ENCODE measurements at regions not wholly inside any gene's neighbourhood (a gene's known extent, or its start where the extent isn't known, plus 50 kb on each side); places are given as distances from the start of the nearest gene placed in this dataset.

DNA sequence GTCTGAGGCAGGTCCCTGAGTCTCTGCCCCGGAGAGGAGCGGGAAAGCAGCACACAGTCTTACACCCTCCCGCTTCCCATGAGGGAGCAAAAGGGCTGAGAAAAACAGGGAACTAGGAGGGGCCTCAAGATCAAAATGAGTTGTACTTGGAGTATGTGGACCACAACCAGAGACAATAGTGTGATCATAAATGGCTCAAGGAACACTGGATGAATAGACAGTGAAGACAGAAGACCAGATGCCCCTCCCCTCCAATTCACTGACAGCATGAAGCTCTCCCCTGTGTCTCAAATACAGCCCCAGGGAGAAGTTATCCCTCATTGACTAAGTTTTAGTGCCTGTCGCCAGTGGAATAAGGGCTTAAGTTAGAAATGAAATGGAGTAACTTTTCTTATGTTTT, 191.0 kb downstream of the TFAP2A start:
- intact Hi-C loops (cut with micrococcal nuclease), result no loop called here
- ChIA-PET CTCF (no interaction called here), POLR2A (no interaction called here), RAD21 (ENCODE audit: low non-redundant PET in 1 of 2, low total read pairs in 2 of 2, uncharacterized antibody in 2 of 2, unreplicated experiment in 2 of 2) (no interaction called here)
- Histone ChIP-seq H3K9me2 (ENCODE audit: insufficient read depth) (no peaks in the 10 kb centered on the region), H2AFZ (ENCODE audit: low read depth, low read length, poor library complexity, severe bottlenecking) (no peak overlapping the region), H3K27ac (ENCODE audit: low read depth, low read length) (no peak overlapping the region), H4K20me1 (ENCODE audit: insufficient read depth) (no peaks in the 10 kb centered on the region), H3K9ac (ENCODE audit: low read length) (no peak overlapping the region), H3K79me2 (ENCODE audit: insufficient read depth, low read length) (no peaks in the 10 kb centered on the region), H3K9me3 (ENCODE audit: control insufficient read depth in 1 of 2, insufficient read depth in 1 of 2, low read depth in 1 of 2, low read length in 2 of 2) (no peaks in the 10 kb centered on the region), H3K27me3 (ENCODE audit: insufficient read depth, low read length) (no peaks in the 10 kb centered on the region), H3K4me3 (replicated peaks in 1 of 2; ENCODE audit: low read depth in 1 of 2, low read length in 2 of 2) (no peak overlapping the region), H3K36me3 (ENCODE audit: control insufficient read depth in 1 of 2, insufficient read depth in 2 of 2, low read length in 2 of 2) (no peaks in the 10 kb centered on the region), H3K4me1 (ENCODE audit: control insufficient read depth in 1 of 2, insufficient read depth in 2 of 2, low read length in 2 of 2) (no peaks in the 10 kb centered on the region), H3K4me2 (ENCODE audit: low read length) (no peak overlapping the region)
- no TSS peak for BruUV-seq (replicated peaks)
- no peak for TF ChIP-seq SIN3A (IDR thresholded peaks at IDR 0.05; ENCODE audit: low read depth)
- TF ChIP-seq, protein P1, sequence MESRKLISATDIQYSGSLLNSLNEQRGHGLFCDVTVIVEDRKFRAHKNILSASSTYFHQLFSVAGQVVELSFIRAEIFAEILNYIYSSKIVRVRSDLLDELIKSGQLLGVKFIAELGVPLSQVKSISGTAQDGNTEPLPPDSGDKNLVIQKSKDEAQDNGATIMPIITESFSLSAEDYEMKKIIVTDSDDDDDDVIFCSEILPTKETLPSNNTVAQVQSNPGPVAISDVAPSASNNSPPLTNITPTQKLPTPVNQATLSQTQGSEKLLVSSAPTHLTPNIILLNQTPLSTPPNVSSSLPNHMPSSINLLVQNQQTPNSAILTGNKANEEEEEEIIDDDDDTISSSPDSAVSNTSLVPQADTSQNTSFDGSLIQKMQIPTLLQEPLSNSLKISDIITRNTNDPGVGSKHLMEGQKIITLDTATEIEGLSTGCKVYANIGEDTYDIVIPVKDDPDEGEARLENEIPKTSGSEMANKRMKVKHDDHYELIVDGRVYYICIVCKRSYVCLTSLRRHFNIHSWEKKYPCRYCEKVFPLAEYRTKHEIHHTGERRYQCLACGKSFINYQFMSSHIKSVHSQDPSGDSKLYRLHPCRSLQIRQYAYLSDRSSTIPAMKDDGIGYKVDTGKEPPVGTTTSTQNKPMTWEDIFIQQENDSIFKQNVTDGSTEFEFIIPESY (IDR thresholded peaks at IDR 0.05; ENCODE audit: extremely low read depth, insufficient replicate concordance, low read length), result no peak
- no peak for TF ChIP-seq CBX3 (IDR thresholded peaks at IDR 0.05; ENCODE audit: low read depth)
- TF ChIP-seq CTCF (IDR thresholded peaks at IDR 0.05 in 2 of 3, conservative IDR thresholded peaks at IDR 0.05 in 1 of 3; ENCODE audit: borderline replicate concordance in 1 of 3, insufficient read depth in 1 of 3, low read depth in 2 of 3, low read length in 2 of 3), result no peak
- no peak for TF ChIP-seq EGR1 (IDR thresholded peaks at IDR 0.05; ENCODE audit: low read depth)
- no peak for DNase-seq (ENCODE audit: low read depth, low spot score)
- ATAC-seq, result no peak

DNA sequence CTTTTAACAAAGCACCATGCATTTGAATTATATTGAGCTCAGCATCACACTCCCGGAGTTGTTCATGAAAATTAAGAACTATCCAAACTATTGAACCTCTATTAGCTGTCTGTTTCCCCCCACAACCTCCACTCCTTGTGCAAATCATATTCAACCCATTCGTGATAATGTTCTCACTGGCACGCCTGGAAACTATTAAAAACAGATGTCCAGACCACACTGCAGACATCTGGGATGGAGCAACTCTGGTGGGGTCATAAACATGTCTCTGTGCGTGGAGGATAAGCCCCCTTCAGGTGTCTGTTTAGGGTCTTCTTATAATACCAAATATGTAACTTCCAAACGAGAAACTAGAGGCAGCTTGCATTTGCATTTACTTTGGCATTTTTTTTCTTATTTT, 193.7 kb downstream of the TFAP2A start:
- H3K9me3 ChIP-seq (ENCODE audit: control insufficient read depth in 1 of 2, insufficient read depth in 1 of 2, low read depth in 1 of 2, low read length in 2 of 2), result no peaks in the 10 kb centered on the region
- no peaks in the 10 kb centered on the region for H3K27me3 ChIP-seq (ENCODE audit: insufficient read depth, low read length)
- no peak overlapping the region for H2AFZ ChIP-seq (ENCODE audit: low read depth, low read length, poor library complexity, severe bottlenecking)
- ATAC-seq (no peak), DNase-seq (ENCODE audit: low read depth, low spot score) (no peak)
- intact Hi-C loops (cut with micrococcal nuclease), result no loop called here
- POLR2A ChIA-PET, result no interaction called here
- no peak overlapping the region for H3K4me3 ChIP-seq (replicated peaks in 1 of 2; ENCODE audit: low read depth in 1 of 2, low read length in 2 of 2)
- no peak overlapping the region for H3K4me2 ChIP-seq (ENCODE audit: low read length)
- CTCF ChIA-PET, result no interaction called here
- H3K79me2 ChIP-seq (ENCODE audit: insufficient read depth, low read length), result no peaks in the 10 kb centered on the region
- no peaks in the 10 kb centered on the region for H3K36me3 ChIP-seq (ENCODE audit: control insufficient read depth in 1 of 2, insufficient read depth in 2 of 2, low read length in 2 of 2)
- H3K4me1 ChIP-seq (ENCODE audit: control insufficient read depth in 1 of 2, insufficient read depth in 2 of 2, low read length in 2 of 2), result no peaks in the 10 kb centered on the region
- no peak overlapping the region for H3K27ac ChIP-seq (ENCODE audit: low read depth, low read length)
- RAD21 ChIA-PET (ENCODE audit: low non-redundant PET in 1 of 2, low total read pairs in 2 of 2, uncharacterized antibody in 2 of 2, unreplicated experiment in 2 of 2), result no interaction called here
- H4K20me1 ChIP-seq (ENCODE audit: insufficient read depth), result no peaks in the 10 kb centered on the region
- no peak overlapping the region for H3K9ac ChIP-seq (ENCODE audit: low read length)
- BruUV-seq (replicated peaks), result no TSS peak
- H3K9me2 ChIP-seq (ENCODE audit: insufficient read depth), result no peaks in the 10 kb centered on the region
- TF ChIP-seq JUND (IDR thresholded peaks at IDR 0.05) (no peak), RAD21 (IDR thresholded peaks at IDR 0.05; ENCODE audit: low read depth) (no peak), YY1 (IDR thresholded peaks at IDR 0.05; ENCODE audit: extremely low read depth, insufficient replicate concordance, low read depth, low read length) (no peak)
- TF ChIP-seq, protein P2, sequence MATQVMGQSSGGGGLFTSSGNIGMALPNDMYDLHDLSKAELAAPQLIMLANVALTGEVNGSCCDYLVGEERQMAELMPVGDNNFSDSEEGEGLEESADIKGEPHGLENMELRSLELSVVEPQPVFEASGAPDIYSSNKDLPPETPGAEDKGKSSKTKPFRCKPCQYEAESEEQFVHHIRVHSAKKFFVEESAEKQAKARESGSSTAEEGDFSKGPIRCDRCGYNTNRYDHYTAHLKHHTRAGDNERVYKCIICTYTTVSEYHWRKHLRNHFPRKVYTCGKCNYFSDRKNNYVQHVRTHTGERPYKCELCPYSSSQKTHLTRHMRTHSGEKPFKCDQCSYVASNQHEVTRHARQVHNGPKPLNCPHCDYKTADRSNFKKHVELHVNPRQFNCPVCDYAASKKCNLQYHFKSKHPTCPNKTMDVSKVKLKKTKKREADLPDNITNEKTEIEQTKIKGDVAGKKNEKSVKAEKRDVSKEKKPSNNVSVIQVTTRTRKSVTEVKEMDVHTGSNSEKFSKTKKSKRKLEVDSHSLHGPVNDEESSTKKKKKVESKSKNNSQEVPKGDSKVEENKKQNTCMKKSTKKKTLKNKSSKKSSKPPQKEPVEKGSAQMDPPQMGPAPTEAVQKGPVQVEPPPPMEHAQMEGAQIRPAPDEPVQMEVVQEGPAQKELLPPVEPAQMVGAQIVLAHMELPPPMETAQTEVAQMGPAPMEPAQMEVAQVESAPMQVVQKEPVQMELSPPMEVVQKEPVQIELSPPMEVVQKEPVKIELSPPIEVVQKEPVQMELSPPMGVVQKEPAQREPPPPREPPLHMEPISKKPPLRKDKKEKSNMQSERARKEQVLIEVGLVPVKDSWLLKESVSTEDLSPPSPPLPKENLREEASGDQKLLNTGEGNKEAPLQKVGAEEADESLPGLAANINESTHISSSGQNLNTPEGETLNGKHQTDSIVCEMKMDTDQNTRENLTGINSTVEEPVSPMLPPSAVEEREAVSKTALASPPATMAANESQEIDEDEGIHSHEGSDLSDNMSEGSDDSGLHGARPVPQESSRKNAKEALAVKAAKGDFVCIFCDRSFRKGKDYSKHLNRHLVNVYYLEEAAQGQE (IDR thresholded peaks at IDR 0.05; ENCODE audit: low read depth), result no peak
- TF ChIP-seq, protein P3, sequence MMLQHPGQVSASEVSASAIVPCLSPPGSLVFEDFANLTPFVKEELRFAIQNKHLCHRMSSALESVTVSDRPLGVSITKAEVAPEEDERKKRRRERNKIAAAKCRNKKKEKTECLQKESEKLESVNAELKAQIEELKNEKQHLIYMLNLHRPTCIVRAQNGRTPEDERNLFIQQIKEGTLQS (IDR thresholded peaks at IDR 0.05), result no peak
